ENCODE measurements at regions not wholly inside any gene's neighbourhood (a gene's known extent, or its start where the extent isn't known, plus 50 kb on each side); places are given as distances from the start of the nearest gene placed in this dataset.
A peak's percentile ranks its signal among the peaks of the same experiment; 100 is the strongest.
"Not testable (repeated sequence)": the region's sequence is repeated elsewhere in the genome, so short reads cannot be mapped to it uniquely, and the experiment has no call there.

GRCh38 chr10:118963933-118964332, 65.6 kb upstream of the NANOS1 start:
- Mint-ChIP-seq H3K27me3 (ENCODE audit: low read depth, poor library complexity) (no peaks in the 10 kb centered on the region), H3K36me3 (ENCODE audit: low read depth) (no peaks in the 10 kb centered on the region), H3K4me3 (no peak overlapping the region), H3K9me3 (peaks cover 4% of the 10 kb centered on the region), H3K27ac (no peak overlapping the region), H3K4me1 (peaks cover 58% of the 10 kb centered on the region)
- DNase-seq: no peak
- TF ChIP-seq CTCF (IDR thresholded peaks at IDR 0.05): no peak

- H3K27me3 Mint-ChIP-seq (ENCODE audit: low read depth, poor library complexity); H3K36me3 Mint-ChIP-seq (ENCODE audit: low read depth); H3K4me3 Mint-ChIP-seq; DNase-seq; H3K27ac Mint-ChIP-seq; H3K9me3 Mint-ChIP-seq: not testable (repeated sequence)
- H3K4me1 Mint-ChIP-seq: peaks cover 57% of the 10 kb centered on the region
These were observed 65.0 kb upstream of the NANOS1 start for GRCh38 chr10:118964476-118964875.

- DNase-seq: no peak
- no peak for TF ChIP-seq CTCF (IDR thresholded peaks at IDR 0.05)
- peaks cover 57% of the 10 kb centered on the region for H3K4me1 Mint-ChIP-seq
- no peaks in the 10 kb centered on the region for H3K36me3 Mint-ChIP-seq (ENCODE audit: low read depth)
- no peak overlapping the region for H3K27ac Mint-ChIP-seq
- H3K27me3 Mint-ChIP-seq (ENCODE audit: low read depth, poor library complexity): no peaks in the 10 kb centered on the region
- peaks cover 4% of the 10 kb centered on the region for H3K9me3 Mint-ChIP-seq
- H3K4me3 Mint-ChIP-seq: peak overlapping the region; percentile 45
These were observed 64.4 kb upstream of the NANOS1 start for GRCh38 chr10:118965096-118965495.

GRCh38 chr10:118965645-118966044, 63.9 kb upstream of the NANOS1 start:
- Mint-ChIP-seq H3K4me3 (peak overlapping the region; percentile 45), H3K9me3 (peaks cover 4% of the 10 kb centered on the region), H3K27me3 (ENCODE audit: low read depth, poor library complexity) (no peaks in the 10 kb centered on the region), H3K27ac (peak overlapping the region; percentile 40), H3K36me3 (ENCODE audit: low read depth) (no peaks in the 10 kb centered on the region), H3K4me1 (peaks cover 57% of the 10 kb centered on the region)
- DNase-seq: peak; percentile 54
- TF ChIP-seq CTCF (IDR thresholded peaks at IDR 0.05): no peak

GRCh38 chr10:118966076-118966849, 63.3 kb upstream of the NANOS1 start:
- H3K36me3 Mint-ChIP-seq (ENCODE audit: low read depth): no peaks in the 10 kb centered on the region
- H3K4me1 Mint-ChIP-seq: peaks cover 60% of the 10 kb centered on the region
- TF ChIP-seq CTCF (IDR thresholded peaks at IDR 0.05): no peak
- no peaks in the 10 kb centered on the region for H3K27me3 Mint-ChIP-seq (ENCODE audit: low read depth, poor library complexity)
- H3K9me3 Mint-ChIP-seq: peaks cover 4% of the 10 kb centered on the region
- peak overlapping the region; percentile 34 for H3K27ac Mint-ChIP-seq
- DNase-seq: no peak
- H3K4me3 Mint-ChIP-seq: peak overlapping the region; percentile 3

- no peak for TF ChIP-seq CTCF (IDR thresholded peaks at IDR 0.05)
- no peak for DNase-seq
These were observed 62.7 kb upstream of the NANOS1 start for GRCh38 chr10:118966850-118967125.

More at GRCh38 chr10:118966850-118967125, 62.7 kb upstream of the NANOS1 start:
- Mint-ChIP-seq H3K36me3 (ENCODE audit: low read depth) (no peaks in the 10 kb centered on the region), H3K4me1 (peaks cover 58% of the 10 kb centered on the region), H3K9me3 (peaks cover 4% of the 10 kb centered on the region), H3K4me3 (peak overlapping the region; percentile 44), H3K27ac (no peak overlapping the region), H3K27me3 (ENCODE audit: low read depth, poor library complexity) (no peaks in the 10 kb centered on the region)
